ENCODE measurements at regions not wholly inside any gene's neighbourhood (a gene's known extent, or its start where the extent isn't known, plus 50 kb on each side); places are given as distances from the start of the nearest gene placed in this dataset.

DNA sequence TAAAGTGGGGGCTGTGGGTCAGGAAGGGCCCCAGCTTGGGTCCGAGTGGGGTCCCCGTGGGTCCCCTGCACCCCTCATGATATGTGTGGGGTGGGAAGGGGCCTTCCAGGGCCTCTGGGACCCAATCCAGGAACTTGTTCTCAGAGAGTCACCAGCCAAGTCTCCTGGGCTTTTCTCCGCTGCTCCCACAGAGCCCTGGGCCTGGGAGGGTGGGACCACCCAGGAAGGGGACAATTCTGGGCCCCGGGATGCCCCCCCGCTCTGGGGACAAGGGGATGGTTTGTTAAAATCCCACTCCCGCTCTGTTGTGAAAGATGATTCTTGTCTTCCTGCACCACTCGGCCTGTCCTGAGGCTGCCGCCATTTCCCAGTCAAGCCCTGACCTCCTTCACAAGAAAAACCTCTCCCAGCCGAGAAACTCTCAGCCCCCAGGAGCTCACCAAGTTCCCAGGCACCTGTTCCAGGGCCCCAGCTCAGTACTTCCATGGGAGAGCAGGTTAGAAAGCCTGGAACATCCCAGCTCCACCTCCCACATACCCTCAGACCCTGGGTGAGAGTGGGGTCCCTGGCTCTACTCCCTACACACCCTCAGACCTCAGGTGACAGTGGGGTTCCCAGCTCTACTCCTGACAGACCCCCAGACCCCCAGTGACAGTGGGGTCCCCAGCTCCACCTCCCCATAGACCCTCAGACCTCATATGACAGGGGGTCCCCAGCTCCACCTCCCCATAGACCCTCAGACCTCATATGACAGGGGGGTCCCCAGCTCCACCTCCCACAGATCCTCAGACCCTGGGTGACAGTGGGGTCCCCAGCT lies 75.1 kb downstream of the METRNL start:
- TF ChIP-seq CTCF (IDR thresholded peaks at IDR 0.05) = no peak

- TF ChIP-seq CTCF (IDR thresholded peaks at IDR 0.05) = no peak
Observed at GRCh38 chr17:83155128-83156121, 76.0 kb downstream of the METRNL start.

DNA sequence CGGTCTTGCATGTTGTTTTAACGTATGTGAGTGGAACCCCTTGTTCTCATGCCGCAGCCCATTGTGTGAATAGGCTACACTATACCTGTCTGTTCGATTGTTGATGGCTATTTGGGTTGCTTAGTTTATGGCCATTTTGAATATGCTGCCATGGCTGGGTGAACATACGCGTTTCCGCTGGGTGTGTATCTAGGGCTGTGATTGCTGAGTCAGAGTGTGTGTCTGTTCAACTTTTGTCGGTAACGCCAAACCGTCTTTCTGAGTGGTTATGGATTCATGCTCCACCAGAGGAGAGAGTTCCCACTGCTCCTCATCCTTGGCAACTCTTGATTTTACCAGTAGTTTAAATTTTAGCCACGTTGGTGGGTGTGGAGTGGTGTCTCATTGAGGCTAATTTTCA lies 77.0 kb downstream of the METRNL start:
- no peak for TF ChIP-seq CTCF (IDR thresholded peaks at IDR 0.05)

- TF ChIP-seq CTCF (IDR thresholded peaks at IDR 0.05) = no peak
Observed at GRCh38 chr17:83159204-83160049, 80.0 kb downstream of the METRNL start.

DNA sequence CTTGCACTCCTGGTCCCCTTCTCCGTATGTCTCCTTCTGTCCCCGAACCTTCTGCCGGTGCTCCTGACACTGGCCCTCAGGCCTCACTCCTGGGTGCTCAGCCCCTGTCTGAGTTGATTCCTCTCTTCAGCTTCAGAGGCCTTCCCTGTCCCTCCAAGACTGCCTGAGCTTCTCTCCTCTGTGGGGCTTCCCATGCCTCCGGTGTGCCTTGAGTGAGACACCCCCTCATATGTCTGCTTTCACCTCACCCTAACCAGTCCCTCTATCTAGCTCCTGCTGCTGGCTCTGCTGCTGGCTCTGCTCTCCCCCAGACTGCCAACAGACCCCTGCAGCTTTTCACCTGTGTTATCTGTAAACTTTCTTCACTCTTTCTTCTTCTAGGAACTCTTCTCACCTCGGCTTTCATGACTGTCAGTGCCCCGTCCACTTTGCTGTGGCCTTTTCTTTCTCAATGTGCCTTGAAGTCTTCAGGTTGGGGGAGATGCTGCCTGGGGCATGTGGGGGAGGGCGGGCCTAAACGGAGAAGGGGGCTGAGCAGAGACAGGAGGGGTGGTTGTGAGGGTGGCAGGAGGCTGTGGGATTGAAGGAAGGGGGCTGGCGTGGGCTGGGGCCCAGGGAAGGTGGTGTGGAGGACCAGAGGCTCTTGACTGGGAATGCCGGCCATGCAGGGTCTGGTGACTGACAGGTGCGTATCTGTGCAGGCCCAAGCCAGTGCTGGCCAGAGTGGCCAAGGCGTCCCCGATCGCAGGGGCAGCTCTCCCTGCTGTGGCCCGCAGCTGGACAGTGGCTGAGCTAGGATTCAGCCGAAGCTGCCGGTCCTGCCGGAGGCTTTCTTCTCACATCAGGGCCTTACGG lies 81.3 kb downstream of the METRNL start:
- no peak for TF ChIP-seq CTCF (IDR thresholded peaks at IDR 0.05)

DNA sequence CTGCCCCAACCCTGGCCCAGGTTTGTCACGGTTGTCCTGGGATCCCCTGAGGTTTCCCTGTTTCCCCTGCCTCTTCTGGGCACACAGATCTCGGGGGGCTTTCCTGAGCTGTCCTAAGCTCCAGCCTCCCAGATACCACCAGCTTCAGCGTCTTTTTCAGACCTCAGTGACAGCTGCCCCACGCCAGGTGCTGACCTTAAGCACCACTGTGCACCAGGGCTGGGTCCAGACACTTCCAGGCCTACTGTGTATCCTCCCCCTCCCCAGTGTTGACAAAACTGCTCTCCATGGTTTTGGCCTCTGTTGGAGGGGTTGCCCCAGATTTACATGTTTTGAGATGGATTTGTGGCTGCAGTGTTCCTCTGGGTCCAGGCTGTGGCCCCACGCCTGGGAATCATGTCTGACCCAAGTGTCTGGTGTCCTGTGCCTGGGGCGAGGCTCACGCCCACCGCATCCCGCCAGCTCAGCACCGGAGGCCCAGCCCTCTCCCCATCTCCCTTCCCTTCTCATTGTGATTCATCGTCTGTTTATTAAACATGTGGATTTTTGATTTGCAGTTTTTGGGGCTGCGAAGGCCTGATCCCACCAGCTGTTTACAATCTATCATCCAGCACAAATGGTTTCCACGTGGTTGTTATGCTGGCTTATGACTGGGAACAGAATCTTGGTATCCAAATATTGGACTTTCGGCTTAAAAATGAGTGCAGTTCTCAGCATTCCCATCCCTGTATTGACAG lies 82.1 kb downstream of the METRNL start:
- TF ChIP-seq CTCF (IDR thresholded peaks at IDR 0.05) = no peak

Measured in LNCAP (cell line).